IPS-15b (cell line): ENCODE measurements at regions not wholly inside any gene's neighbourhood (a gene's known extent, or its start where the extent isn't known, plus 50 kb on each side); places are given as distances from the start of the nearest gene placed in this dataset.
"Not testable (repeated sequence)": the region's sequence is repeated elsewhere in the genome, so short reads cannot be mapped to it uniquely, and the experiment has no call there.

Experiments
- H3K27me3 ChIP-seq: one replicate; pipeline ENCODE4 v1.6.1; 2013; ENCODE audit warnings: low read length; ENCODE audit not compliant: control insufficient read depth, insufficient read depth
- H3K36me3 ChIP-seq: one replicate; pipeline ENCODE4 v1.6.1; 2013; ENCODE audit warnings: low read length; ENCODE audit not compliant: control insufficient read depth, insufficient read depth
- H3K4me1 ChIP-seq: one replicate; pipeline ENCODE4 v1.6.1; 2013; ENCODE audit warnings: mild to moderate bottlenecking, low read length; ENCODE audit not compliant: control insufficient read depth, insufficient read depth
- H3K4me3 ChIP-seq: one replicate; pipeline ENCODE4 v1.5.1; 2013; ENCODE audit warnings: low read depth, low read length
- H3K9ac ChIP-seq: one replicate; pipeline ENCODE4 v1.6.1; 2013; ENCODE audit warnings: low read depth, mild to moderate bottlenecking, low read length
- H3K9me3 ChIP-seq: one replicate; pipeline ENCODE4 v1.6.1; 2013; ENCODE audit warnings: mild to moderate bottlenecking, low read length; ENCODE audit not compliant: control insufficient read depth, insufficient read depth

- H3K4me3 ChIP-seq, H3K36me3 ChIP-seq, H3K9me3 ChIP-seq, H3K4me1 ChIP-seq, H3K9ac ChIP-seq, H3K27me3 ChIP-seq: not testable (repeated sequence)
Measured at GRCh38 chr14:105748710-105749109, 222.3 kb downstream of the TMEM121 start.

GRCh38 chr14:105749870-105750541, 223.6 kb downstream of the TMEM121 start:
- H3K27me3 ChIP-seq, H3K4me1 ChIP-seq, H3K36me3 ChIP-seq, H3K4me3 ChIP-seq, H3K9me3 ChIP-seq, H3K9ac ChIP-seq: not testable (repeated sequence)

DNA sequence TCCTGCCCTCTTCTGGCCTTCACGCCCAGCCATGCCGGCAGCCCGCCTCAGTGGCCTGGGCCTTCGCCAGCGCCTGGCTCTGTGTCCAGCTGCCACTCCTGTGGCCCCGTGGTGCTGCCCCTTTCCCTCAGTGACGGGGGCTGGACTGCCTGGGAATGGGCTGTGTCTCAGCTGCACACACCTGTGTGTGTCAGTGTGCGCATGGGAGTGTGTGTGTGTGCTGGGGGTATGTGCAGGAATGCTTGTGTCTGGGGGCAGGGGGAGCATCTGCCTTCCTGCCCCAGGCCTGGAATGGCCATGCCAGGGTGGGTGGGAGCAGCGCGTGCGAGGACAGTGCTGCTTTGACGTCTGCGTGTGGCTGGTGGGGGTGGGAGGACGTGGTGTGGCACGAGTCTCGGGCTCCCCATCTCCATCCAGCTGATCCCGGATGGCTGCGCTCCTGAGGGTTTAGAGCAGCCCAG, 224.9 kb downstream of the TMEM121 start:
- H3K36me3 ChIP-seq, H3K9me3 ChIP-seq, H3K4me3 ChIP-seq, H3K4me1 ChIP-seq, H3K27me3 ChIP-seq, H3K9ac ChIP-seq: not testable (repeated sequence)

- not testable (repeated sequence) for H3K9ac ChIP-seq, H3K36me3 ChIP-seq, H3K27me3 ChIP-seq, H3K4me1 ChIP-seq, H3K9me3 ChIP-seq, H3K4me3 ChIP-seq
Measured at GRCh38 chr14:105752420-105752819, 226.0 kb downstream of the TMEM121 start.

- Histone ChIP-seq H3K27me3 (no peaks in the 10 kb centered on the region), H3K4me3 (no peak overlapping the region), H3K36me3 (peaks cover 5% of the 10 kb centered on the region), H3K9ac (no peak overlapping the region), H3K4me1 (no peaks in the 10 kb centered on the region), H3K9me3 (peaks cover 8% of the 10 kb centered on the region)
Measured at GRCh38 chr14:105760691-105761344, 234.4 kb downstream of the TMEM121 start.

DNA sequence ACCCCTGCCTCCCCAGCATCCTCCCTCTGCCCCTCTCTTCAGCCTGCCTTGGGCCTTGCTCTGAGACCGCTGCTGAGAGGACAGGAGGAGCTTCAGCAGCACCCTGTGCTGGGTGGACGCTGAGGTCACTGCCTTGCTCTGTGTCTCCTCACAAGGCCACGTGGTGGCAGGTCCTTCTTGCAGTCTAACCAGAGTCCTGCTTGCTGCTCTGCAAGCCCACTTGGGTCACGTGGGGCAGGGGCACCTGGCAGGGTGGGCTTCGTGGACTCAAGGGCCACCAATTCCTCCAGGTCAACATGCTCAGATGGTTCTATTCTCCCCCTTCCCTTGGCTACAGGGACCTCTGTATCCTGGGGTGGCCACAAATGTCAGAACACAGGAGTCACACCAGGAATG, 235.0 kb downstream of the TMEM121 start:
- H3K4me3 ChIP-seq, H3K36me3 ChIP-seq, H3K4me1 ChIP-seq, H3K9ac ChIP-seq, H3K27me3 ChIP-seq: not testable (repeated sequence)
- H3K9me3 ChIP-seq: peaks cover 13% of the 10 kb centered on the region

DNA sequence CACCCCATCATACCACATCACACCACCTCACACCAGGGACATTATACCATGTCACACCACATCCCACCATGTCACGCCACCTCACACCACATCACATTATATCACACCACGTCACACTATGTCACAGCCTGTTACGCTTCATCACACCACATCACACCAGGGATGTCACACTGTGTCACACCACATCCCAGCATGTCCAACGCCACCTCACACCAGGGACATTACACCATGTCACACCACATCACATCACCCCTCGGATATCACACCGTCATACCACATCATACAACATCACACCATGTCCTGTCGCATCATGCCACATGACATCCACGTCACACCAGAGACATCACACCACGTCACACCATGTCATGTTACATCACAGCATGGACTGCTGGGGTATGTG, 235.5 kb downstream of the TMEM121 start:
- Histone ChIP-seq H3K9me3 (peaks cover 14% of the 10 kb centered on the region), H3K36me3 (peaks cover 5% of the 10 kb centered on the region), H3K27me3 (no peaks in the 10 kb centered on the region), H3K4me3 (no peak overlapping the region), H3K9ac (no peak overlapping the region), H3K4me1 (no peaks in the 10 kb centered on the region)

GRCh38 chr14:105762262-105762661, 235.9 kb downstream of the TMEM121 start:
- peaks cover 14% of the 10 kb centered on the region for H3K9me3 ChIP-seq
- not testable (repeated sequence) for H3K36me3 ChIP-seq, H3K4me3 ChIP-seq, H3K4me1 ChIP-seq, H3K27me3 ChIP-seq, H3K9ac ChIP-seq

DNA sequence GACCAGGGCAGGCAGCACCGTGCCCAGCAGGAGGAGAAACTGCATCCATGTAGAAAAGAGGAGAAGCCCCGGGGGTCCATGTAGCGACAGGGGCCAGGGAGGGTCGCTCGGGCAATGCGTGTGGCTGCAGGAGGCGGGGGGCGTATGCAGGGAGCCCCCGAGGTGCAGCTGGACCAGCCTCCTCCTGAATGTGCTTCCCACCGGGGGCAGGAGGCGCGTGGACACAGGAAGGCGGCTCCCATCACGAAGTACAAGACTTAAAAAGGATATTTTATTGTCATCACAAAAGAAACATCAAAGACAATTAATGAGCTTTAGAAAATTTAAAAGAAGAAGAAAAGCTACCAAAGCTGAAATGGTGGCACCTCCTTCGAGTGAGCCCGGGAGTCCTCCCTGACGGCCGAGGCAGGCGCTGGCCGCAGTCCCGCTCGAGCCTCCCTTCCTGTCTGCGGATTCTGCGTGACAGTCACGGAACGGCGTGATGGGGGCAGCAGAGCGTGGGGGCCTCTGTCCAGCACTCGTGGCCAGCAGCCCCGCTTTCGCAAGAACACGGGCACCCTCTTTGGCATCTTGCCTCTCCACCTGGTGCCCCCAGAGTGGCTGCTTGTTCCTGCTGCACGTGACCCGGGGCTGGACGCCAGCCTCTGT, 238.0 kb downstream of the TMEM121 start:
- not testable (repeated sequence) for H3K4me3 ChIP-seq, H3K4me1 ChIP-seq, H3K36me3 ChIP-seq, H3K27me3 ChIP-seq, H3K9ac ChIP-seq
- H3K9me3 ChIP-seq: peaks cover 14% of the 10 kb centered on the region

GRCh38 chr14:105765072-105765825, 238.9 kb downstream of the TMEM121 start:
- H3K9me3 ChIP-seq: peaks cover 14% of the 10 kb centered on the region
- not testable (repeated sequence) for H3K27me3 ChIP-seq, H3K9ac ChIP-seq, H3K4me1 ChIP-seq, H3K36me3 ChIP-seq, H3K4me3 ChIP-seq

- no peak overlapping the region for H3K4me3 ChIP-seq
- H3K4me1 ChIP-seq: no peaks in the 10 kb centered on the region
- H3K27me3 ChIP-seq: no peaks in the 10 kb centered on the region
- H3K36me3 ChIP-seq: no peaks in the 10 kb centered on the region
- H3K9ac ChIP-seq: no peak overlapping the region
- H3K9me3 ChIP-seq: peaks cover 14% of the 10 kb centered on the region
Measured at GRCh38 chr14:105765893-105766614, 239.7 kb downstream of the TMEM121 start.
